ENCODE measurements at regions not wholly inside any gene's neighbourhood (a gene's known extent, or its start where the extent isn't known, plus 50 kb on each side); places are given as distances from the start of the nearest gene placed in this dataset.

GRCh38 chr1:5009376-5010065, 355.1 kb downstream of the AJAP1 start:
- DNase-seq (ENCODE audit: low read depth in 2 of 2): no peak

DNA sequence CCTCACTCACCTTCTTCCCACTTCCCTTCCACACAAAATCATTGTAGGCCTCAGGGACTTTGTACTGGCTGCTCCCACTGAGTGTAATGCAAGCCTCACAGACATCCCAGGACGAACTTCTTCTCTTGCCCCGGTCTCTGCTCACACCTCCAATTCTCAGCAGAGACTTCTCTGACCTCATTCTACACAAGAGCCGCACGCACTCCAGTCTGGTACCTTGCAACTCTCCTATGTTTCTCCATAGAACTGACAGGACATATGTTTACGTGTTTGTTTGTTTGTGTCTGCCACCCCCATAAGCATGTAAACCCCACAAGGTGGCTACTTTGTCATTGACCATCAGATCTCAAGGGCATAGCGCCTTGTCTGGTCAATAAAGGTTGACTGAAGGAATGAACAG, 350.8 kb downstream of the AJAP1 start:
- DNase-seq (ENCODE audit: low read depth in 2 of 2): no peak

DNA sequence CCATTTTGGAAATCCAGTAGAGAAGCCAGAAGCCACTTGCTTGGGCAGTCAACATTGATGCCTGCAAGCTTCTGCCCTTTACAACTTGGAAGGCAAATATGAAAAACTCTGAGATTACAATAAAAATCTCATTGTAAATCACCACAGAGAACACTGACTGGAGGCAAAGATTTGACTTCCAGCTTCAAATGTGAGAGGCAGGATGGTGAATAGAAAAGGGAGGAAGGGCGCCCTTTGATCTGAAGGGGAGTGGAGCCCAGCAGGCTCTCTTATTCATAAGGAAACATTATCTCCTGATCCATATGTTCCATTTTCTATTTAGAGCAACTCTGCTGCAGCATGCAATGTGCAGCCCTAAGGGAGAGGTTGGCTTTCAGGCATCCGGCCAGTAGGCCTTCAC, 348.3 kb downstream of the AJAP1 start:
- DNase-seq (ENCODE audit: low read depth in 2 of 2): no peak

GRCh38 chr1:5001466-5001865, 347.1 kb downstream of the AJAP1 start:
- peak in 1 of 2 donors; percentile 2 for DNase-seq (ENCODE audit: low read depth in 2 of 2)

DNA sequence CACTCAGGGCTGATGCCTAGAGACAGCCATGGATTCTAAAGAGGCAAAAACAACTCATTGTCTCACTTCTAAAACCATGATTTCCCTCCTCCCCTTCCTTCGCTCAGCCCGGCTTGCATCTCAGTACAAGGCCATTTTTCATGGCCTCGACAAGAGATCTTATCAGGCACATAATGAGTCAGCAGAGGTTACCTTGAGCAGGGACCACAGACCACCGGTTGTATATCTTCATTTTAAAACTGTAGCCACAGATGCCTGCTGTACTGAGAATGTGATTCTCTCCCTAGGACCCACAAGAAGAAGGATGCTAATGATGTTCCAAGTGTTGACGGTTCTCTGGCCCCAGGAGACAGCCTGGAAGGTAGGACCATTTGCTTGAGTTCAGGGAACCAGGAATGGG, 331.9 kb downstream of the AJAP1 start:
- no peak for DNase-seq (ENCODE audit: low read depth in 2 of 2)

DNA sequence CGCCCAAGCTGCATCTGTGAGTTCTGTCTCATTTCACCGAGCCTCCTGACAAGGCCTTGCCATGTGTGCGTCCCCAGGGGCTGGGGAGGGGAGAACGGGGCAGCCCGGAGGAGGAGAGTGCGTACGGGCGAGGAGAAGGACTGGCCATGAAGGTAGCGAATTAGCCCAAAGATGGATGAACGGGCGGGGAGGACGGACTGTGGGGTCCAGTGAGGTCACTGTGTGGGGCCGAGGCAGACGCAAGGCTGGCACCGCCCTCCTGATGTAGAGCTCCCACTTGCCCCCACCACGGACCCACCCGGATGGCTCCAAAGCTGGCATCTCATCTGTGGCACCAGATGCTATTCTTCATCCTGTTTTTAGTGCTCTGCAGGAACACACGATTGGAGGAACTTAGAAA, 330.4 kb downstream of the AJAP1 start:
- DNase-seq (ENCODE audit: low read depth in 2 of 2): no peak

DNA sequence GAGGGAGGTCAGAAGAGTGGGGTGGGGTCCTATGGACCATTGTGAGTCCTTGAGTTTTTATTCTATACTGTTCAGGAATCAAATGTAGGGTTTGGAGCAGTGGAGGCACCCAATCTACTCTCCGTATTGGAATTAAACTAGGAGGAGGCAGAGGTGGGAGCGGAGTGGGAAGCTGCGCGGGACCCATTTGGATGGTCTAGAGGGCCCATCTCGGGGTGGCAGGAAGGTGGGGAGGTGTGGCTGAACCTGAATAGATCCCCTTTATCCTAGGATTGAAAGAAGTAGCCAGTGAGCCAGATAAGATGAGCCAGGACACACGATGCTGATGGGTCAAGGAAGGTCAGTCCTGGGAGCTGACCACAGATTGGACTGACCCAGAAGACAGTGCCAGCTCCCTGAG, 325.8 kb downstream of the AJAP1 start:
- DNase-seq (ENCODE audit: low read depth in 2 of 2): no peak

DNA sequence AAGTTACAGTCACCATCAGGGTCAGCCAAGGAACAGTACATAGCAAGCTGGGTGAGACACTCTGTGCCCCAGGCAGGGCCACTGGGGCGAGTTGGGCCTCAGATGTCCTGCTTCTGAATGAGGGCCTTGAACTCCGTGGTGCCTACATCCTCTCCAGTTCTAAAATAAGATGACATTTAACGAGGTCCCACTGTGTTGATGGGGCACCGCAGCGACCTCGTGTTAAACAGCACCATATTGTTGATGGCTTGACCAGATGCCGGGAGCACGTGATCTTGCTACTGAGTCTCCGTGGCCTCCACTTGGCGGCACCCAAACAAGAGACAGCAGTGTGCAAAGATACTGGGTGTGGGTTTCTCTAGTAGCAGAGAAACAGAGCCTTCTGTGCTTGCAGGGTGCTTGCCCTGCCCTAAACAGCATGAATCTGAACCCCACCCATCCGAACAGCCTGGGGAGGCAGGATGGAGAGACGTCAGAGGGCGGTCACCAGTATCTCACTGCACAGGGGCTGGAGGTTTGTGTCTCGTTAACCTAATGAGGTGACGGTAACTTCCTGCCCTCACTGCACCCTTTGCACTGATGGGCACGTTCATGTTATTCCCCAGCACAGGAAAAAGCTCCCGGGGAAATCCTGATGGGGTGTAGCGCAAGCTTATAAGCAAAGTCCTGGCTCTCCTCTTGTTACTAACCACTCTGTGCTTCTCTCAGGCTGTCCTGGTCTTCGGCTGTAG, 324.4 kb downstream of the AJAP1 start:
- DNase-seq (ENCODE audit: low read depth in 2 of 2): no peak

- no peak for DNase-seq (ENCODE audit: low read depth in 2 of 2)
Measured at GRCh38 chr1:4977701-4978100, 323.3 kb downstream of the AJAP1 start.

GRCh38 chr1:4976859-4977440, 322.5 kb downstream of the AJAP1 start:
- DNase-seq (ENCODE audit: low read depth in 2 of 2): no peak

DNA sequence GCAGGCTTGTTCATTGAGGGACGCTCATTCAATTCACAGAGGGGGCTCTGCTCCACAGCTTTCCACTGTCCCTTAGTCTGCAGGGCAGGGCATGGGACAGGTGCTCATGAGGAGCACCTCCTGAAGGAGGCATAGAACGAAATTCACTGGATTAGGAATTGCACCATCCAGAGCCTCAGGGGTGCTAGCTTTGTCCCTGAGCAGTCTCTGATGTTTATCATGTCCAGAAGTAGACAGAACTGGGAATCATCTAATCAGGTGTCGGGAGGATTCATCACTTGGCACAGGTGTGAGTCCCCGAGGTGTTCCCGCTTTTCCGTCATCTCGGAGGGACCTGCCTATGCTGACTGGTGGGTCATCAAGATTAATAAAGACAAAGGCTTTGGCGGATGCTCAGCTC, 321.4 kb downstream of the AJAP1 start:
- no peak for DNase-seq (ENCODE audit: low read depth in 2 of 2)

- DNase-seq (ENCODE audit: low read depth in 2 of 2): no peak
Measured at GRCh38 chr1:4974981-4975685, 320.7 kb downstream of the AJAP1 start.

- no peak for DNase-seq (ENCODE audit: low read depth in 2 of 2)
Measured at GRCh38 chr1:4973341-4973740, 318.9 kb downstream of the AJAP1 start.

DNA sequence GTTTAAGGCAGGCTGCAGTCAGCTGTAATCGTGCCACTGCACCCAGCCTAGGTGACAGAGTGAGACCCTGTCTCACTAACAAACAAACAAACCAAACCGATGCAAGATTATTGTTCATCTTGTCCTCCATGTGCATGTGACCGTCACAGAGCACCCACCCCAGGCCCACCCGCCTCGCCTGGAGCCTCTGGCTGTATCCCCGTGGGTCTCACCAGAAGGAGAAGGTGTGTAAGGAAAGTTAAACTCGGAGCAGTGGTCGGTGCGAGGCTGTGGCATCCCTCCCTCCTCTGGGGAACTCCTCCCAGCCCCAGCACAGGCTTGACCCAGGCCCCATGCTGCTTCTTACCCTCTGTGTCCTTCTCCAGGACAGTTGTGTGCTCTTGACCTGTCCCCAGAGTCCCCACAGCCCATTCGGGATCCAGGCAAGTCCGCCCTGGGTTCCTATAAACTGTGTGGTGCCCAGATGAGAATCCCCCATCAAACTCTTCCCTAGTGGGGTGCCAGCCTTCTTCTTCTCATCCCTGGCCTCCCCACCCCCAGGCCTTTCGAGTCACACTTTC, 318.4 kb downstream of the AJAP1 start:
- DNase-seq (ENCODE audit: low read depth in 2 of 2): no peak

DNA sequence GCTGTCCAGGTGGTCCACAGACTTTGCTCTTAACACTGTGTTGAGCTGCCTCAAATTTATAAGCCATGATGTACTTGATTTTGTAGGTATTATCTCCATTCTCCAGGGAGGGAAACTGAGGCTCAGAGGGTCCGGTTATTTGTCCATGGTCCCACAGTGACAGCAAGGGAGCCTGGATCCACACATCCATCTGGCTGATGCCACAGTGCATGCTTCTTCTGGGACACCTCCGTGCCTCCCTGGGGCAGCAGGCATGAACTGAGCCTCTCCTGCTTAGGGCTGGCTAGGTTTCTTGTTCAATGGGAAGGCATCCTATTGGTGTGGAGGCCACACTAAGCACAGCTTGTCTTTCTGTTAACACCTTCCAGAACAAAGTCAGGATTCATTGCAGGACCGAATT, 317.3 kb downstream of the AJAP1 start:
- DNase-seq (ENCODE audit: low read depth in 2 of 2): no peak

GRCh38 chr1:4970532-4970931, 316.1 kb downstream of the AJAP1 start:
- no peak for DNase-seq (ENCODE audit: low read depth in 2 of 2)

DNA sequence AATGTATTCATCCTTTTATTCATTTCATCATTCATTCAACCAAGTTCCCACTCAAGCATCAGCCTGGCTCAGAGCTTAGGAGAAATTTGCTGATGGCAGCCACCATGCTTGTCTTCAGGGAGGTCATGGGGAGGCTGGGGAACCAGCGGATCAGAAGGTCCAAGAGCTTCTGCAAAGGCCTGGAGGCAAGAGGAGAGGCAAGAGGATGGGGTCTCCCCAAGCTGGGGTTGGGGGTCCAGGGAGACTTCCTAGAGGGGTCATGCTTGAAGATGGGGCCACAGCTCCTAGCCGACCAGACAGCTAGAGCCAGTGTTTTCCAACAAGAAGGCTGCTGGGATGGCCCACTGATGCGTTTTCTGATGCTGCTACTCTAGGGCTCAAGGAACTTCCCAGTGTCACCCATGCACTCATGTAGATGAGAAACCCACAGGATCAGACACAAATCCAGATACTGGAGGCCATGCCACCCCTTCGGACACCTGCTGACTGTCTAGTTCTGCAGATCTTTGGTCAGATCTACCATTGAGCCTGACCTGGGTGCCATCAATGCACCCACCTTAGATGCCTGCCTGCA, 315.2 kb downstream of the AJAP1 start:
- DNase-seq (ENCODE audit: low read depth in 2 of 2): no peak

DNA sequence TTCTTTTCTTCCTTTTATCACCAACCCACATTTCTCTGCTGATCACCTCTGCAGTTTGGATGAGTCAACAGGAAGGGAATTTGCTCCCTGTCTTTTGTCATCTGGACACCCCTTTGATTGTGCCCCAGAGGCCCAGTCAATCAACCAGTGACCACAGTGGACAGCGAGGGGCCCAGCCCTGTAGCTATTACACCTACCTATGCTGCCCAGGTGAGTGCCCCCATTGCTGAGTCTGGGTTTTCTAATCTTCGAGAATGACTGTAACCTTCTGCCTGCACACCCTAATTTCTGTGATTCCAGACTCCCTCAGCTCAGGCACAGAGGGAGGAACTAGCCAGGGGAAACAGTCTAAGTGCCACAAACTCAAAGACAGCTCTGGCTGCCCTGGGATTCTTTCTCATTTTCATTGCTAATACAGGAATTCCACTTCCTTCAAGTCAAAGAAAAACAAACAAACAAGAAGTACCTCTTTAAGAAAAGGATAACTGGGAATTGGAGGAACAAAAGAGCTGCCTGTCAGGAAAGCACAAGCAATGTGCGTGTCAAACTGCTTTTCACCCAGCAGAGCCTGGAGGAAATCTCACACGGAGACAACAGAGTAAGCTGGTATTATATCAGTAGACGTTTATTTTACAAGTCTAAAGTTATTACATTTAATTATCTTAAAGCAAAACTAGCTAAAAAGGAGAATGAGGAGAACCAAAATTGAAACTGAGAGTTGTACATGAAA, 311.1 kb downstream of the AJAP1 start:
- no peak for DNase-seq (ENCODE audit: low read depth in 2 of 2)

DNA sequence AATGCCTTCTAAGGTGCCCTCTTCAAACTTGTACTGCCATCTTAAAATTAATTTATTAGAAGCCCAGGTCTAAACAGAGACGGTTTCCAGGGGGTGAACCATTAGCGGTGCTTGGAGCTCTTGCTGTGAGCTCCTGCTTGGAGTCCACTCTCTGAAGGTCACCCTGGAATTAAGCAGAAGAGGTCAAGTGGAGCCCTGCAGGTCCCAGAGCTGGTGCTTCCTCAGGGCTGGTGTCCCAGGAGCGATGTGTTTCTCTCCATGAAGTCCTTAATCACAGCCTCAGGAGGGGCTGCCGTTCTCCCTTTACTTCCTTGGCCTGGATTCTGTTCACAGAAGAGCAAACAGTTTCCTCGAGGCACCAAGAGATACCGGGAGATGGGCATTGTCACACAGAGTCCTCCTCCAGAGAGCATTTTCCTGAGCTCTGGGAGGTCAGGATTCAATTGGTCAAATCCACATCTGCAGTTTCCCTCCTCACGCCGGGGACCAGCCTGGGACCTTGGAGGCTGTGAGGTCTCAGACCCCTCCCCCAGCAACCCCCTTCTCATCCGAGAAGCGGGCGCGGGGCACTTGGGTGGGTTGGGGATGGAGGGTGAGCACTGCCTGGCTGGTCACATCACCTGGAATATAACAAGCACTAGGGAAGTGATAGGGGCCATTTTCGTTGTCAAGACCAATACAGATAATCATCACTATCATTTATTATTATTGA, 310.4 kb downstream of the AJAP1 start:
- DNase-seq (ENCODE audit: low read depth in 2 of 2): no peak

DNA sequence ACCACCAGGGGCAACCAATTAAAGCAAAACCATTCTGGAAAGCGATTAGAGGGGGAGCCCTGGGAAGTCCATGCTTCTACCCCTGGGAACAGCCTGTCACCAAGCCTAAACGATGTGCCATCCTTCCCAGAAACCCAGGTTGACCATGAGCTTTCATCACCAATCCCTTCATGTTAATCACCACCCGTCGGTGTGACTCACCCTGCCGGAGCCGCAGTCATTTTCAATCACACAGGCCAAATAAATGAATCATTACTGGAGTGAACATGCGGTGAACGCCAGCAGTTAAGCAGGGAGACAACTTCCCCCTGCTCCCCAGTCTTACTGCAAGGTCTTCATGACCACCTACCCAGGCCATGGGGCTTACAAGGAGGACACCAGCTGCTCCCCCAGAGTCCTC, 308.8 kb downstream of the AJAP1 start:
- no peak for DNase-seq (ENCODE audit: low read depth in 2 of 2)

DNA sequence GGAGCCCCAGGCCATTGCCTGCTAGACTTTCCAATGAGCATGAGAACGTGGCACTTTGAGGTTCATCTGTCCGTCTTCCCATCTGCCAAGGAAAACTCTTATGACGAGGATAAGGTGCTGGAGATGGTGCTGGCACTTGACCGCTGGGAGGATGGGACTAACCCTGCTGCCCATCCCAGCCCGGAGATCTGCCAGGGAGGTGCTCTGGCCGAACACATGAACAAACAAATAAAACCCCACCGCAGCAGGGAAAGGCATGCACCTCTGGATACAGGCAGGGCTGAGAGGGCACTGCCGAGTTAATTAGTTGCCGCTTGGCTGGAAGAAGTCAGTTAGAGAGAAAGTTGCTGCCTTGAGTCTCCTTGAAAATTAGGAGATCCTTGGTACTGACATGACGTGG, 308.4 kb downstream of the AJAP1 start:
- DNase-seq (ENCODE audit: low read depth in 2 of 2): no peak

All from stimulated activated CD4-positive, alpha-beta T cell treated with anti-CD3 and anti-CD28 coated beads, Interleukin-4, amount 100 ng/mL, for 48 hours (primary cell).